Activated naive CD4-positive, alpha-beta T cell treated with anti-CD3 and anti-CD28 coated beads, Interleukin-2, amount 10 ng/mL, durations not matched to agents 7 days and 5 days (primary cell): ENCODE measurements at regions not wholly inside any gene's neighbourhood (a gene's known extent, or its start where the extent isn't known, plus 50 kb on each side); places are given as distances from the start of the nearest gene placed in this dataset.

ENCODE experiments used
- CTCF ChIA-PET: fragments of 350-600 bp; sonication (Branson Sonifier 250); formaldehyde crosslinking; loops from one replicate; lab custom pipeline; 2021; ENCODE audit warnings: antibody characterized with exemption; lab: Charles Lee
- DNase-seq: peaks from one replicate; pipeline ENCODE4 v3.0.0-alpha.2; 2020
- H3K27ac Mint-ChIP-seq: one replicate; pipeline ENCODE4 v1.8.0; 2021; ENCODE audit warnings: mild to moderate bottlenecking, moderate library complexity, mixed read lengths
- H3K27me3 Mint-ChIP-seq: one replicate; pipeline ENCODE4 v1.8.0; 2021; ENCODE audit warnings: mild to moderate bottlenecking, mixed read lengths
- H3K36me3 Mint-ChIP-seq: one replicate; pipeline ENCODE4 v1.8.0; 2021; ENCODE audit warnings: mixed read lengths
- H3K4me1 Mint-ChIP-seq: one replicate; pipeline ENCODE4 v1.8.0; 2021; ENCODE audit warnings: mixed read lengths
- H3K4me3 Mint-ChIP-seq: one replicate; pipeline ENCODE4 v1.8.0; 2021; ENCODE audit warnings: mild to moderate bottlenecking, moderate library complexity, mixed read lengths
- H3K9me3 Mint-ChIP-seq: one replicate; pipeline ENCODE4 v1.8.0; 2021; ENCODE audit warnings: mixed read lengths

DNA sequence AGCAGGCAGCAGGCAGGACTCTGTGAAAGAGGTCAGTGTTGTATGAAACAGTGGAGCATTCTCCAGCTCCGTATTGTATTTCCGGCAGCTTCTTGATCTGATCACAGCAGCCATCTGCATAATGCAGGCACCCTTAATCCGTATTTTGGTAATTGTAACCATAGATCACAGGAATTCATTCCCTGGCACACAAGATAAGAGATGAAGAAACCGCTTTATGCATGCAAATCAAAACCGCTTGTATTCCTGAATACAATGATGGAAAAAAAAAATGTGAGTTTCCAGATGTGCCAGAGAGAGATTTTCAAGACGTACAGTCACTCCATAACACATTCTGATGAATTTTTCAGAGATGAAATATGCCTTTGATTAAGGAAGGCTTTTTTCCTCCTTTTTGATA, 221.3 kb downstream of the ACKR3 start:
- no peak overlapping the region for H3K27ac Mint-ChIP-seq
- no peaks in the 10 kb centered on the region for H3K36me3 Mint-ChIP-seq
- DNase-seq: no peak
- no peak overlapping the region for H3K4me3 Mint-ChIP-seq
- no peaks in the 10 kb centered on the region for H3K9me3 Mint-ChIP-seq
- peaks cover 13% of the 10 kb centered on the region for H3K27me3 Mint-ChIP-seq
- no peaks in the 10 kb centered on the region for H3K4me1 Mint-ChIP-seq
- CTCF ChIA-PET: no interaction called here

DNA sequence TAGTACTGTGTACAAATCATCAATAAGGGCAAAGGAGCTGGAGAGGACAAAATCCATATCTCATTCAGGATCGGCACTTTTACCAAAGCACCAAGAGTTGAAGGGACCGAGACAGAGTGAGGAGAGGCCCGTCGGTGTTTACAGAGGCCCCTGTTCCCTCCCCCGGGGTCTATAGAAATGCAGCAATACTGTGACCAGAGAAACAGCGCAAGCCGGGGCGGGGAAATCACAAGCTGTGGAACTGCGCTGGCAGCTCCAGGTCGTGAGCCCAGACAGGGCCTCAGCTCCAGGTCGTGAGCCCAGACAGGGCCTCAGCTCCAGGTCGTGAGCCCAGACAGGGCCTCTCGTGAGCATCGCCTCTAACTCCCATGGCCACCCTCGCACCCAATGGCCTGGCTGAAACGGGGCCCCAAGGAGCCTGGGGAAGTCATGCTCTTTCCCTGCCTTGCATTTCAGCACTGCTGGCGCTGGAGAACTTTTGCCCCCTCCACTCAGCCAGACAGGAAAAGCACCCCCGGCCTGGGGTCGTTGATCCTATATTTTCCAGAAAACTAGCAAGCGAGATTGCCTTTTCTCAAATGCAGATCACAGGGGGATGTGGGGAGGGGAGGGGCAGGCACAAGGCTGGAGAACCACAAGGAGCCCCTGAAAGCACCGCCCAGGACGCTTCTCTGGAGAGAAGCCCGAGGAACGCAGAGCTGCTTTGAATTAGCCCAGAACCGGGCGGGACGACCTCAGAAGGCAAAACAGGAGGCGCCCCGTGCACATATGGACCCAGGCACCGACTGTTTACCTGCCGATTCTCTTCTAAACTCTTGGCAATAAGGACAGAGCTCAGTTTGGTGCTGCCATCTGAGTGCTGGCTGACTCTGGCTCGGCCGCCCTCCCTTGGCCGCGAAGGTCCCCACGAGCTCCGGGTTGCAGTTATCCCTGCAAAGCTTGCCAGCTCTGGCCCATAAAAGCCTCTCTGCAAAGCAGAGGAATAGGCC, 223.7 kb downstream of the ACKR3 start:
- no peaks in the 10 kb centered on the region for H3K9me3 Mint-ChIP-seq
- no peak for DNase-seq
- H3K4me3 Mint-ChIP-seq: no peak overlapping the region
- CTCF ChIA-PET: no interaction called here
- no peaks in the 10 kb centered on the region for H3K36me3 Mint-ChIP-seq
- no peaks in the 10 kb centered on the region for H3K4me1 Mint-ChIP-seq
- peaks cover 14% of the 10 kb centered on the region for H3K27me3 Mint-ChIP-seq
- H3K27ac Mint-ChIP-seq: no peak overlapping the region

DNA sequence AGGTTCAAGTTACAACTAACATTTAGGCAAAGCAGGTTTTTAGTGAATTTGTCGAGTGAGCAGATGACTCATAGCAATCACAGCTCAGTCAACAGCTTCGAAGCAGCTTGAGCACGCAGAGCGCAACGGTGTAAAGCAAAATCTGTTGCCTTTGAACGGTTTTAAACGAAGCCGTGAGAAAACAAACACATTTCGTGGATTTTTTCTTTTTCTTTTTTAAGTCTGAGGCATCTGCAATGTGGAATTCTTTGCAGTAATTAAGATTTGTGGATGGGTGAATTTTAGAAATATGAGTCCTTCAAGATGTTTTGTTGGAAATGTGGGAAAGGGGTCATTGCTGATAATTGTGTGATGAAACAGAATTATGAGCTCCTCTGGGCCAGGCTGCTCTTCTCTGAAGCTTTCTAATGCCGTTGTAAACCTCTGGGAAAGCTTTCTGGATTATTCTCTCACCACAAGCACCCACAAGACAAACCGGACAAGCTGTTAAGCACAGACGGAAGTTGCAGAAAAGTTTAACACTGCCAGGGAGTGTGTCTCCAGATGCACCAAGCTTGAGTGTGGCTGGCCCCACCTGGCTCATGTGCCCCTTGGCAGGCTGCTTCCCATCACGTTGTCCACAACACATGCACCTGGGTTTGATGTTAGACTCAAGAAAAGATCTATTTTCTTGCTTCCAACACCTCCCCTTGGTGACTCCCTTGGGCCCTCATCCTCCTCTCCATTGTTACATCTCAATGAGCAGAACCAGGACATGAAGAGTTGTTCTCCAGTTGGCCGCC, 224.7 kb downstream of the ACKR3 start:
- Mint-ChIP-seq H3K4me1 (no peaks in the 10 kb centered on the region), H3K27ac (no peak overlapping the region), H3K9me3 (no peaks in the 10 kb centered on the region)

DNA sequence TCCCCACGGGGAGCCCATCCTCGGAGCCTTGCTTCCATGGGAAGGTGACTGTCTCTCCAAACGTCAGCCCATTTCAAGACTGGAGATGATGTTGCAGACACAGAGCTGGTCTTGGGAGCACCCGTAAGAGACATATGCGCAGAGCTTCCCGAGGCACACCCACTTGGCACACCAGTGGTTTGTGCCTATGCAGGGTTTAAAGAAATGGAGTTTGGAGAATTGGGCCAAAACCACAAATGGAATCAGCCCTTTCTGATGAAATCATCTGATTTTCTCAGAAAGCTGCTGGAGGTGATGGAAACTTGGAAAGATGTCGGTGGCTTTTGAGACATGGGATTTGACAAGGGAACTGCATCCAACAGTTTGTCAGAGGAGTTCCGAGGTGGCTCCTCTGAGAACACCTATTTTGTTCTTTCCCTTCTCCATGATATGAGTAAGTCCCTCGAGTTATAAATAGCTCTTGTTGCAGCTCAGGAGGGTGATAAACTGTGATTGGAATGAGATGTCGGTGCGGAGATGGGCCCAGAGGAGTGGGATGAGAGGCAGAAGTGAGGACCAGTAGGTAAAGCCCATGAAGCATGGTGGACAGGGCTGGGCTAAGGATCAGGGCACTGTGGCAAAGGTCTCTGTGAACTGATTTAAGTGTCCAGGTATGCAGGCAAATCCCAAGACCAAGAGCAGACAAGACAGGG, 225.7 kb downstream of the ACKR3 start:
- Mint-ChIP-seq H3K4me1 (no peaks in the 10 kb centered on the region), H3K36me3 (no peaks in the 10 kb centered on the region), H3K27me3 (peaks cover 13% of the 10 kb centered on the region), H3K27ac (no peak overlapping the region), H3K4me3 (no peak overlapping the region), H3K9me3 (no peaks in the 10 kb centered on the region)
- CTCF ChIA-PET: no interaction called here
- DNase-seq: no peak

More for the DNA sequence above, 224.7 kb downstream of the ACKR3 start:
- CTCF ChIA-PET: no interaction called here
- Mint-ChIP-seq H3K36me3 (no peaks in the 10 kb centered on the region), H3K27me3 (peaks cover 15% of the 10 kb centered on the region), H3K4me3 (no peak overlapping the region)
- DNase-seq: no peak

DNA sequence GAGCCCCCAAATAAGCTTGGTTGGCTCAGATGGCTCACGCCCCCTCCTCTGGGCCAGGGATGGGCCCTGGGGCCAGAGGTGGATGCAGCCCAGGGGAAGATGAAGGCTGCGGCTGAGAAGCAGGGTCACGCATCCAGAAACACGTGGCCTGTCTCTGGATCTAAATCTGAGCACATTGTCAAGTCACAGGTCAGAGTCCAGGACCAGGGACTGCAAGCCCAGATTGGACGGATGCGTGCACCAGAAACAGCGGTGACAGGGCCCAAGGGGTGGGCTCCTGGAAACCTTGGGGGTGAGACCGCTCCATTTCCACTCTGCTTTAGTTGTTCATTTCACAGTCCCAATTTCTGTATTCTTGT, 226.2 kb downstream of the ACKR3 start:
- peaks cover 13% of the 10 kb centered on the region for H3K27me3 Mint-ChIP-seq
- no peak for DNase-seq

DNA sequence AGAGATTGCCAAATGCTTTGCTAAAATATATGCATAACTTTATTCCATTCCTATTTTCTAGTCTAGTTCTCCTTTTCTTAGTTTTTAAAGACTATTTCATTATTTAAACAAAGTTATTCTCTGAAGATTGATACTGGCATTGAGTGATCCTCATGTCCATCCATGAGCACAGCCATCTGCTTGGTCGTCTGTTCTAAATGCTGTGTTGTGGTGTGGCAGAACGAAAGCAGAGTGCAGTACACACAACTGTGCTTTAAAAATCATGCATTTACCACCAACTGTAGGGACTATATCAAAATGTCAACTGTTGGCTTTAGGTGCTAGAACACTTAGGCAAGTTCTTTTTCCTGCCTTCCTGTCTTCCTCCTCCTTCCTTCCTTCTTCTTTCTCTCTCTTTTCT, 226.6 kb downstream of the ACKR3 start:
- CTCF ChIA-PET: no interaction called here
- Mint-ChIP-seq H3K9me3 (peaks cover 2% of the 10 kb centered on the region), H3K4me1 (no peaks in the 10 kb centered on the region), H3K4me3 (no peak overlapping the region), H3K27me3 (peaks cover 13% of the 10 kb centered on the region), H3K27ac (no peak overlapping the region), H3K36me3 (no peaks in the 10 kb centered on the region)
- DNase-seq: no peak

More for the DNA sequence above, 226.2 kb downstream of the ACKR3 start:
- H3K4me1 Mint-ChIP-seq: no peaks in the 10 kb centered on the region
- no peaks in the 10 kb centered on the region for H3K36me3 Mint-ChIP-seq
- no peaks in the 10 kb centered on the region for H3K9me3 Mint-ChIP-seq
- H3K27ac Mint-ChIP-seq: no peak overlapping the region
- no peak overlapping the region for H3K4me3 Mint-ChIP-seq
- CTCF ChIA-PET: no interaction called here

DNA sequence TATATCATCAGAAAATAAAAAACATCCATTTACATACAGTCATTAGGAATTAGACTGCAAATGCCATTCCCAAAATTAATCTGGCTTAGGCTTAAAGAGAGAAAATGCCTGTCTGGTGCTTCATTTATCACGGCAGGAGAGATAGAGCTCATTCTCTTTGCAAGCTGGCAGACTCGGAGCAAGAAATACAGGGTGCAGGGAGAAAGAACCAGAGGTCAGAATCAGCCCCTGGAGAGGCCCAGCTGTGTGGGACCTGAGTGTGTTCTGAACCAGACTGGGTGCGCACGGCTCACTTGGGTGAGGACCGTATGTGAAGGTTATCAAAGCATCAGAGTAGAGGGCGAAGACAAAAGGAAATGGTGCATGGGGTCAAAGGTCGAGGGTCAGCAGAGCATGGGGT, 227.8 kb downstream of the ACKR3 start:
- no peak for DNase-seq
- Mint-ChIP-seq H3K27me3 (peaks cover 13% of the 10 kb centered on the region), H3K36me3 (no peaks in the 10 kb centered on the region), H3K4me3 (no peak overlapping the region), H3K27ac (no peak overlapping the region), H3K4me1 (no peaks in the 10 kb centered on the region), H3K9me3 (peaks cover 2% of the 10 kb centered on the region)
- CTCF ChIA-PET: no interaction called here

DNA sequence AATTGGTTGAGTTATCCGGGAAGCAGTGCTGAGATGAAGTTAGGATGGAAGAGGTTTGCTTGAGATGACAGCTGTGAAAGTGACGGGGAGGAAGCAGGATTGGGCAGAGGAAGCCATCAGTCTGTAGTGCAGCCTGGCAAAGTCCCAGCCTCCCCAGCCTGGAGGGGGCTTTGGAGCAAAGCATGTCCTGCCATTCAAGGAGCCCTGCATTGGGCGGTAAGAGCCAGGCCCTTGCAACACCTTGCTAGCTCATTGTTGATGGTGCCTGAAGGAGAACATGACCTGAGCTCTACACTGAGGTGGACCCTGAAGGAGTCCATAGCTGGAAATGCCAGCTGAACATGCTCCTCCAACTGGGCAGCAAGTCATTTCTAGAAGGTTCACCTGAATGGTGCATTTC, 228.9 kb downstream of the ACKR3 start:
- peaks cover 2% of the 10 kb centered on the region for H3K9me3 Mint-ChIP-seq
- DNase-seq: no peak
- peaks cover 19% of the 10 kb centered on the region for H3K27me3 Mint-ChIP-seq
- no peak overlapping the region for H3K4me3 Mint-ChIP-seq
- no peaks in the 10 kb centered on the region for H3K4me1 Mint-ChIP-seq
- CTCF ChIA-PET: no interaction called here
- H3K36me3 Mint-ChIP-seq: no peaks in the 10 kb centered on the region
- no peak overlapping the region for H3K27ac Mint-ChIP-seq

DNA sequence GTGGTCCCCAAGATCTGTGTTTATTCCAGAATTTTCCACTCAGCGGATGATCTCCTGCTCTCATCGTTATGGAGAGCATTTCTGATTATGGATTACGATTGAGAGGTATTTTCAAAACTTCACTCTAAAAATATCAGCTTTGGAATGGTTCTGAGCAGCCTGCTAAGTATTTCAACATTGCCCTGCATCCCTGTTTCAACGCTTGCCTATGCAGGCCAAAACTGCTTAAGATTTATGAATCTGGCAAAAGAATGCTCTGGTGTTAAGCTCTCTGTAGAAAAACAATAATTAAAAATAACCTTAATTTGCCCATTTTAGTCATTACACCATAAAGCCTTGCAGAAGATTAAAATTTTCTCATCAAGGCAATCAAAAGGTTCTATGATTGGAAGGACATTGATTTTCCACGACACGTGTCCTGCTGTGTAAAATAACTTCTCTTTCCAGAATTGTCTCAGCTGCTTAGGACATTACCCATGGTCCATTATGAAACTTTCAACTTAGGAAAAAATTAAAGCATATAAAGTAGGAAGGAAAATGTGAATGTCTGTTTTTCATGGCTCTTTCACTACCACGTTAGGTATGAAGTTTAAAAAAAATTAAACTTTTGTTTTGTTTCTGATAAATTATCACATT, 229.9 kb downstream of the ACKR3 start:
- no peak overlapping the region for H3K4me3 Mint-ChIP-seq
- no peaks in the 10 kb centered on the region for H3K4me1 Mint-ChIP-seq
- no peaks in the 10 kb centered on the region for H3K36me3 Mint-ChIP-seq
- H3K27me3 Mint-ChIP-seq: peaks cover 25% of the 10 kb centered on the region
- CTCF ChIA-PET: no interaction called here
- peaks cover 2% of the 10 kb centered on the region for H3K9me3 Mint-ChIP-seq
- DNase-seq: no peak
- H3K27ac Mint-ChIP-seq: no peak overlapping the region

DNA sequence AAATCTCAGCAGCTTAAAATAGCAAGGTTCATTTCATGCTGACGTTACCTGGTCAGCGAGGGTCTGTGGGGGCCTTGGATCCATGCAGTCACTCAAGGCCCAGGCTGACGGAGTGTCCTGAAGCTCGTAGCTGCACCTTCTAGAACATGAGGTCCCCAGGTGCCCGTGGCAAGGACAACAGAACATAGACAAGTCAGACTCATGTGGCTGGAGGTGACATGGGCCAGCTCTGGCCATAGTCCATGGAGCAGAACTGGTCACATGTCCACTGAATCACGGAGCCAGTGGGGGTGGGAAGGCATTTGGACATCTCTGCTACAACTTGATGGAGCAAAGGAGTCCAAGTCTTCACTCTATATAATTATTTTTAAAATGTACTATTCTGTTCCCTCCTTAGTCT, 233.2 kb downstream of the ACKR3 start:
- no peaks in the 10 kb centered on the region for H3K36me3 Mint-ChIP-seq
- H3K4me1 Mint-ChIP-seq: no peaks in the 10 kb centered on the region
- H3K9me3 Mint-ChIP-seq: peaks cover 2% of the 10 kb centered on the region
- H3K27ac Mint-ChIP-seq: no peak overlapping the region
- CTCF ChIA-PET: no interaction called here
- H3K27me3 Mint-ChIP-seq: peaks cover 19% of the 10 kb centered on the region
- no peak for DNase-seq
- H3K4me3 Mint-ChIP-seq: no peak overlapping the region

DNA sequence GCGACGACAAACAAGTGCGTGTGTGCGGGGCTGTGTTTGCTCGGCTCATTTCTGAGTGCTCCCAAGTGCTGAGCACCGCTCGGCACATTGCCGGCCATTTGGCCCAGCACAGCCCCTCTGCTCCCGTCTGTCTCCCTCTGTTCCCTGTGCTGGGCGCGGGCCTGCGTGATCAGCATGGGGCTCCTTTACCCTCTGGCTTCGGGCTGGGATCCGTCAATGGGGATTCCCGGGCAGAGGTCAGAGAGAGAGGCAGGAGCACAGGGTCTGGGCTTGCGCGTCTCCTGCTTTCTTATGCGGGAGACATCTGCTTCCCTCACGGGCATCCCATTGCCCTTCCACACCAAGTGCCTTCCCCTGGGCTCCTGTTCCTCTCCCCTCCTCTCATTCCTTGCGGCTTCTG, 234.0 kb downstream of the ACKR3 start:
- no peaks in the 10 kb centered on the region for H3K36me3 Mint-ChIP-seq
- H3K4me1 Mint-ChIP-seq: no peaks in the 10 kb centered on the region
- peaks cover 6% of the 10 kb centered on the region for H3K9me3 Mint-ChIP-seq
- no peak for DNase-seq
- CTCF ChIA-PET: no interaction called here
- H3K27me3 Mint-ChIP-seq: peaks cover 16% of the 10 kb centered on the region
- H3K4me3 Mint-ChIP-seq: no peak overlapping the region
- H3K27ac Mint-ChIP-seq: no peak overlapping the region

DNA sequence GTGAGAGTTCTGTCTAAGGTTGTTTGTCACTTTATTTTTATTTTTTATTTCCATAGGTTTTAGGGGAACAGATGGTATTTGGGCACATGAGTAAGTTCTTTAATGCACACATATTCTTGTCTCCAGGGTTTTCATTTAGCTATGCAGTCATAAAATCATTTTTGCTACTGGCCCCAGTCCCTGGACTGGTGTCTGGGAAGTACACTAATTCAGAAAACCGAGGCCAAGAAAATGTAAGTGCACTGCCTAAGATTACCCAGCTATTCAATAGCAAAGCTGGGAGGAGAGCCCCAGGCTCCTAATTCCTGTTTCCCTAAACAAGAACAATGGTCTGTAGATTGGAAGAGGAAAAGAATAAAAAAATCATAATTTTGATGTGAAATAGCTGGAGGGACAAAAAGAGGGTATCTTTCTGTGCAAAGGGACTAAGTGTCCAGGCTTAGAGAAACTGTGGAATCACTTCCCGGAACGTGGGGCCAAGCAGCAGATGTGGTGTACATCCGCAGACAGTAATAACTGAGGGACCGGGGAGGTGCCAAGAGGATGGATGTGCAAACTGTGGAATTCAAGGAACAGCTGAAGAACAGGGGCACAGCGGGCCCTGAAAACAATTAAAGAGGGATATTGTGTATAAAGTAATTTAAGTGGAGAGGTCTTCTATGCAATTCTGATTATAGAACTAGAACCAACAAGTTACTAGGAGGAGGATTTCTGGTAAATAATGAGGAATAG, 236.3 kb downstream of the ACKR3 start:
- CTCF ChIA-PET: no interaction called here
- H3K27ac Mint-ChIP-seq: no peak overlapping the region
- H3K4me3 Mint-ChIP-seq: no peak overlapping the region
- no peak for DNase-seq
- H3K27me3 Mint-ChIP-seq: peaks cover 16% of the 10 kb centered on the region
- H3K4me1 Mint-ChIP-seq: no peaks in the 10 kb centered on the region
- H3K36me3 Mint-ChIP-seq: no peaks in the 10 kb centered on the region
- H3K9me3 Mint-ChIP-seq: peaks cover 15% of the 10 kb centered on the region

DNA sequence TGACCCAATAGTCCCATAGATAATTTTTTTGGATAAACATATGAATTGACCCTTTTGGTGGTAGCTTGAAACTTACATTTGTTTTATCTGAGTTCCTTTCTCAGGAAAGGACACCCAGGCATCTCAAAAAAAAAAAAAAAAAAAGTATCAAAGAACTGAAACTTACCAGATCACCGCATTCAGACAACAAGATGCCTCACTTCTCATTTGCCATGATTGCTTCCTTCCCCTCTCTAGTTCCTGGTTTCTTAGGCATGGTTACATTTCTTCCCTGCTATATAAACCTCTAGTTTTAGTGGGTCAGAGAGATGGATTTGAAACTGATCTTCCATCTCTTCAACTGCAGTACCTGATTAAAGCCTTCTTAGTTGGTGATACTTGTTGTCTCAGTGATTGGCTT, 240.1 kb downstream of the ACKR3 start:
- Mint-ChIP-seq H3K9me3 (peaks cover 14% of the 10 kb centered on the region), H3K4me1 (no peaks in the 10 kb centered on the region), H3K36me3 (no peaks in the 10 kb centered on the region), H3K4me3 (no peak overlapping the region), H3K27me3 (peaks cover 8% of the 10 kb centered on the region), H3K27ac (no peak overlapping the region)
- no peak for DNase-seq
- CTCF ChIA-PET: no interaction called here
